ENCODE measurements at regions not wholly inside any gene's neighbourhood (a gene's known extent, or its start where the extent isn't known, plus 50 kb on each side); places are given as distances from the start of the nearest gene placed in this dataset.
A peak's percentile ranks its signal among the peaks of the same experiment; 100 is the strongest.
"Not testable (repeated sequence)": the region's sequence is repeated elsewhere in the genome, so short reads cannot be mapped to it uniquely, and the experiment has no call there.

GRCh38 chr3:5054098-5054497 is 68.0 kb upstream of the ARL8B start:
- DNase-seq = no peak
- in situ Hi-C loops (cut with HindIII; ENCODE audit: low pct_ligation_motif_present, low sequenced_read_pairs) = no loop called here
- H3K27me3 ChIP-seq (replicated peaks) = no peaks in the 10 kb centered on the region
- TF ChIP-seq CTCF (IDR thresholded peaks at IDR 0.05; ENCODE audit: low read depth, low read length, missing control alignments) = no peak
- no peak overlapping the region for H3K4me3 ChIP-seq (ENCODE audit: low read depth, low read length)
- H3K27ac ChIP-seq = peak overlapping the region; percentile 73
- H3K36me3 ChIP-seq (replicated peaks) = no peaks in the 10 kb centered on the region

GRCh38 chr3:5054579-5054978 is 67.5 kb upstream of the ARL8B start:
- in situ Hi-C loops (cut with HindIII; ENCODE audit: low pct_ligation_motif_present, low sequenced_read_pairs); H3K27ac ChIP-seq: not testable (repeated sequence)

GRCh38 chr3:5055357-5056110 is 66.6 kb upstream of the ARL8B start:
- H3K4me3 ChIP-seq (ENCODE audit: low read depth, low read length) = no peak overlapping the region
- H3K27me3 ChIP-seq (replicated peaks) = no peaks in the 10 kb centered on the region
- no peak overlapping the region for H3K27ac ChIP-seq
- TF ChIP-seq CTCF (IDR thresholded peaks at IDR 0.05; ENCODE audit: low read depth, low read length, missing control alignments) = no peak
- no peak for DNase-seq
- in situ Hi-C loops (cut with HindIII; ENCODE audit: low pct_ligation_motif_present, low sequenced_read_pairs) = no loop called here
- no peaks in the 10 kb centered on the region for H3K36me3 ChIP-seq (replicated peaks)

More at GRCh38 chr3:5054579-5054978, 67.5 kb upstream of the ARL8B start:
- H3K4me3 ChIP-seq (ENCODE audit: low read depth, low read length); H3K27me3 ChIP-seq (replicated peaks); H3K36me3 ChIP-seq (replicated peaks); DNase-seq: not testable (repeated sequence)

- no peak for TF ChIP-seq CTCF (IDR thresholded peaks at IDR 0.05; ENCODE audit: low read depth, low read length, missing control alignments)
- no peak overlapping the region for H3K4me3 ChIP-seq (ENCODE audit: low read depth, low read length)
- H3K27ac ChIP-seq = no peak overlapping the region
- no peaks in the 10 kb centered on the region for H3K27me3 ChIP-seq (replicated peaks)
- H3K36me3 ChIP-seq (replicated peaks) = no peaks in the 10 kb centered on the region
- DNase-seq = no peak
- in situ Hi-C loops (cut with HindIII; ENCODE audit: low pct_ligation_motif_present, low sequenced_read_pairs) = no loop called here
These were observed 66.0 kb upstream of the ARL8B start for GRCh38 chr3:5056111-5056391.

- H3K36me3 ChIP-seq (replicated peaks) = no peaks in the 10 kb centered on the region
- H3K27ac ChIP-seq = no peak overlapping the region
- H3K27me3 ChIP-seq (replicated peaks) = no peaks in the 10 kb centered on the region
- H3K4me3 ChIP-seq (ENCODE audit: low read depth, low read length) = no peak overlapping the region
- in situ Hi-C loops (cut with HindIII; ENCODE audit: low pct_ligation_motif_present, low sequenced_read_pairs) = no loop called here
- no peak for TF ChIP-seq CTCF (IDR thresholded peaks at IDR 0.05; ENCODE audit: low read depth, low read length, missing control alignments)
- DNase-seq = no peak
These were observed 64.8 kb upstream of the ARL8B start for GRCh38 chr3:5057272-5057671.

- in situ Hi-C loops (cut with HindIII; ENCODE audit: low pct_ligation_motif_present, low sequenced_read_pairs) = no loop called here
- H3K36me3 ChIP-seq (replicated peaks) = no peaks in the 10 kb centered on the region
- peak overlapping the region; percentile 56 for H3K27ac ChIP-seq
- no peak overlapping the region for H3K4me3 ChIP-seq (ENCODE audit: low read depth, low read length)
- H3K27me3 ChIP-seq (replicated peaks) = no peaks in the 10 kb centered on the region
- peak; percentile 75 for TF ChIP-seq CTCF (IDR thresholded peaks at IDR 0.05; ENCODE audit: low read depth, low read length, missing control alignments)
- DNase-seq = peak; percentile 90
These were observed 64.2 kb upstream of the ARL8B start for GRCh38 chr3:5057857-5058324.

Data from brain microvascular endothelial cell (primary cell).